ENCODE measurements at regions not wholly inside any gene's neighbourhood (a gene's known extent, or its start where the extent isn't known, plus 50 kb on each side); places are given as distances from the start of the nearest gene placed in this dataset.

- no peaks in the 10 kb centered on the region for H3K36me3 Mint-ChIP-seq (ENCODE audit: low read depth)
- no peaks in the 10 kb centered on the region for H3K4me1 Mint-ChIP-seq
- no peak for DNase-seq
- H3K4me3 Mint-ChIP-seq, result no peak overlapping the region
- no peak for TF ChIP-seq CTCF (IDR thresholded peaks at IDR 0.05)
- no peaks in the 10 kb centered on the region for H3K27me3 Mint-ChIP-seq (ENCODE audit: low read depth, poor library complexity)
- no peaks in the 10 kb centered on the region for H3K9me3 Mint-ChIP-seq
- no peak overlapping the region for H3K27ac Mint-ChIP-seq
Measured at GRCh38 chr1:103911450-103911849, 161.8 kb downstream of the AMY1C start.

- no peak for TF ChIP-seq CTCF (IDR thresholded peaks at IDR 0.05)
- no peaks in the 10 kb centered on the region for H3K9me3 Mint-ChIP-seq
Measured at GRCh38 chr1:103917795-103918194, 168.1 kb downstream of the AMY1C start.

GRCh38 chr1:103931891-103932290 is 182.2 kb downstream of the AMY1C start:
- no peak for TF ChIP-seq CTCF (IDR thresholded peaks at IDR 0.05)
- DNase-seq, result no peak
- no peaks in the 10 kb centered on the region for H3K27me3 Mint-ChIP-seq (ENCODE audit: low read depth, poor library complexity)
- no peaks in the 10 kb centered on the region for H3K36me3 Mint-ChIP-seq (ENCODE audit: low read depth)
- peaks cover 4% of the 10 kb centered on the region for H3K9me3 Mint-ChIP-seq
- H3K4me1 Mint-ChIP-seq, result no peaks in the 10 kb centered on the region
- no peak overlapping the region for H3K27ac Mint-ChIP-seq
- no peak overlapping the region for H3K4me3 Mint-ChIP-seq

More at GRCh38 chr1:103917795-103918194, 168.1 kb downstream of the AMY1C start:
- no peak overlapping the region for H3K27ac Mint-ChIP-seq
- no peak overlapping the region for H3K4me3 Mint-ChIP-seq
- no peaks in the 10 kb centered on the region for H3K4me1 Mint-ChIP-seq
- no peaks in the 10 kb centered on the region for H3K27me3 Mint-ChIP-seq (ENCODE audit: low read depth, poor library complexity)
- no peak for DNase-seq
- no peaks in the 10 kb centered on the region for H3K36me3 Mint-ChIP-seq (ENCODE audit: low read depth)

GRCh38 chr1:103937763-103938357 is 188.2 kb downstream of the AMY1C start:
- TF ChIP-seq CTCF (IDR thresholded peaks at IDR 0.05), result no peak
- Mint-ChIP-seq H3K4me1 (peaks cover 5% of the 10 kb centered on the region), H3K27ac (no peak overlapping the region), H3K4me3 (no peak overlapping the region), H3K36me3 (ENCODE audit: low read depth) (no peaks in the 10 kb centered on the region), H3K9me3 (no peaks in the 10 kb centered on the region), H3K27me3 (ENCODE audit: low read depth, poor library complexity) (no peaks in the 10 kb centered on the region)
- no peak for DNase-seq

- Mint-ChIP-seq H3K4me3 (no peak overlapping the region), H3K4me1 (peaks cover 11% of the 10 kb centered on the region), H3K36me3 (ENCODE audit: low read depth) (no peaks in the 10 kb centered on the region), H3K9me3 (no peaks in the 10 kb centered on the region), H3K27ac (no peak overlapping the region), H3K27me3 (ENCODE audit: low read depth, poor library complexity) (peaks cover 3% of the 10 kb centered on the region)
- DNase-seq, result no peak
- no peak for TF ChIP-seq CTCF (IDR thresholded peaks at IDR 0.05)
Measured at GRCh38 chr1:103941086-103941485, 191.4 kb downstream of the AMY1C start.

- Mint-ChIP-seq H3K36me3 (ENCODE audit: low read depth) (no peaks in the 10 kb centered on the region), H3K9me3 (no peaks in the 10 kb centered on the region), H3K27me3 (ENCODE audit: low read depth, poor library complexity) (peaks cover 3% of the 10 kb centered on the region), H3K4me3 (no peak overlapping the region), H3K4me1 (peaks cover 11% of the 10 kb centered on the region), H3K27ac (no peak overlapping the region)
- DNase-seq, result no peak
- no peak for TF ChIP-seq CTCF (IDR thresholded peaks at IDR 0.05)
Measured at GRCh38 chr1:103942029-103942428, 192.3 kb downstream of the AMY1C start.

All from nephron progenitor cell (in vitro differentiated cells).